ENCODE measurements at regions not wholly inside any gene's neighbourhood (a gene's known extent, or its start where the extent isn't known, plus 50 kb on each side); places are given as distances from the start of the nearest gene placed in this dataset.

DNA sequence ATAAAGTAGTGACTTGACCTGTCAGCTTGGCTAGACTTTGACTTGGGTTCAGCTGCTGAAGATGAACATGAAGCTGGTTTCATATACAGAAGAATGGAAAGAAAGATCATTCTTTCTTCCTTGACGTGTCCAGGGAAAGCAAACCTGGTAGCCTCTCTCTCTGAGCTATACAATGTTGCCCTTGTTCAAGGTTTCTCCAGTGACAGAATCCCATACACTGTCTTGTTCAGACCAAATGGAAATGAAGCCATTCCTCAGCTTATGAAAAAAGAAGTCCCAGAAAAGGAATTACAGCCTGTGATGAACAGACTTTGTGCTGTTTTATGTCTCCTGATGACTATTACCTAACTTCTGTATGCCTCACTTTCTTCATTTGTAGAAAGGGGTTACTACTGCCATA is 349.8 kb upstream of the KLF4 start:
- Histone ChIP-seq H3K36me3 (ENCODE audit: control insufficient read depth in 4 of 4, insufficient read depth in 3 of 4, low read depth in 1 of 4, low read length in 3 of 4) (no peaks in the 10 kb centered on the region), H3K9ac (ENCODE audit: low read depth in 1 of 2, low read length in 2 of 2) (no peak overlapping the region), H3K4me3 (ENCODE audit: low read depth in 1 of 3, low read length in 3 of 3) (no peak overlapping the region), H3K27ac (ENCODE audit: low read depth in 1 of 2, low read length in 2 of 2) (no peak overlapping the region), H3K27me3 (ENCODE audit: control insufficient read depth in 4 of 4, insufficient read depth in 4 of 4, low read length in 3 of 4) (no peaks in the 10 kb centered on the region), H3K4me1 (ENCODE audit: control insufficient read depth in 4 of 4, insufficient read depth in 4 of 4, low read length in 3 of 4) (no peaks in the 10 kb centered on the region), H3K9me3 (ENCODE audit: control insufficient read depth in 4 of 4, low read length in 3 of 4) (no peaks in the 10 kb centered on the region)
- WGBS: 87% methylated on average over 1 of the region's 1 CpG
- no peak for DNase-seq (ENCODE audit: low spot score)
- TF ChIP-seq, protein P1, sequence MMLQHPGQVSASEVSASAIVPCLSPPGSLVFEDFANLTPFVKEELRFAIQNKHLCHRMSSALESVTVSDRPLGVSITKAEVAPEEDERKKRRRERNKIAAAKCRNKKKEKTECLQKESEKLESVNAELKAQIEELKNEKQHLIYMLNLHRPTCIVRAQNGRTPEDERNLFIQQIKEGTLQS (IDR thresholded peaks at IDR 0.05): no peak
- TF ChIP-seq, protein P2, sequence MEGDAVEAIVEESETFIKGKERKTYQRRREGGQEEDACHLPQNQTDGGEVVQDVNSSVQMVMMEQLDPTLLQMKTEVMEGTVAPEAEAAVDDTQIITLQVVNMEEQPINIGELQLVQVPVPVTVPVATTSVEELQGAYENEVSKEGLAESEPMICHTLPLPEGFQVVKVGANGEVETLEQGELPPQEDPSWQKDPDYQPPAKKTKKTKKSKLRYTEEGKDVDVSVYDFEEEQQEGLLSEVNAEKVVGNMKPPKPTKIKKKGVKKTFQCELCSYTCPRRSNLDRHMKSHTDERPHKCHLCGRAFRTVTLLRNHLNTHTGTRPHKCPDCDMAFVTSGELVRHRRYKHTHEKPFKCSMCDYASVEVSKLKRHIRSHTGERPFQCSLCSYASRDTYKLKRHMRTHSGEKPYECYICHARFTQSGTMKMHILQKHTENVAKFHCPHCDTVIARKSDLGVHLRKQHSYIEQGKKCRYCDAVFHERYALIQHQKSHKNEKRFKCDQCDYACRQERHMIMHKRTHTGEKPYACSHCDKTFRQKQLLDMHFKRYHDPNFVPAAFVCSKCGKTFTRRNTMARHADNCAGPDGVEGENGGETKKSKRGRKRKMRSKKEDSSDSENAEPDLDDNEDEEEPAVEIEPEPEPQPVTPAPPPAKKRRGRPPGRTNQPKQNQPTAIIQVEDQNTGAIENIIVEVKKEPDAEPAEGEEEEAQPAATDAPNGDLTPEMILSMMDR (IDR thresholded peaks at IDR 0.05; ENCODE audit: low read depth, low read length, missing input control): no peak
- TF ChIP-seq, protein P3, sequence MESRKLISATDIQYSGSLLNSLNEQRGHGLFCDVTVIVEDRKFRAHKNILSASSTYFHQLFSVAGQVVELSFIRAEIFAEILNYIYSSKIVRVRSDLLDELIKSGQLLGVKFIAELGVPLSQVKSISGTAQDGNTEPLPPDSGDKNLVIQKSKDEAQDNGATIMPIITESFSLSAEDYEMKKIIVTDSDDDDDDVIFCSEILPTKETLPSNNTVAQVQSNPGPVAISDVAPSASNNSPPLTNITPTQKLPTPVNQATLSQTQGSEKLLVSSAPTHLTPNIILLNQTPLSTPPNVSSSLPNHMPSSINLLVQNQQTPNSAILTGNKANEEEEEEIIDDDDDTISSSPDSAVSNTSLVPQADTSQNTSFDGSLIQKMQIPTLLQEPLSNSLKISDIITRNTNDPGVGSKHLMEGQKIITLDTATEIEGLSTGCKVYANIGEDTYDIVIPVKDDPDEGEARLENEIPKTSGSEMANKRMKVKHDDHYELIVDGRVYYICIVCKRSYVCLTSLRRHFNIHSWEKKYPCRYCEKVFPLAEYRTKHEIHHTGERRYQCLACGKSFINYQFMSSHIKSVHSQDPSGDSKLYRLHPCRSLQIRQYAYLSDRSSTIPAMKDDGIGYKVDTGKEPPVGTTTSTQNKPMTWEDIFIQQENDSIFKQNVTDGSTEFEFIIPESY (IDR thresholded peaks at IDR 0.05): no peak
- no peak for TF ChIP-seq YY1 (IDR thresholded peaks at IDR 0.05)
- TF ChIP-seq FOXA1 (IDR thresholded peaks at IDR 0.05): no peak
- no peak for TF ChIP-seq SP1 (IDR thresholded peaks at IDR 0.05)
- no peak for TF ChIP-seq JUND (IDR thresholded peaks at IDR 0.05)

DNA sequence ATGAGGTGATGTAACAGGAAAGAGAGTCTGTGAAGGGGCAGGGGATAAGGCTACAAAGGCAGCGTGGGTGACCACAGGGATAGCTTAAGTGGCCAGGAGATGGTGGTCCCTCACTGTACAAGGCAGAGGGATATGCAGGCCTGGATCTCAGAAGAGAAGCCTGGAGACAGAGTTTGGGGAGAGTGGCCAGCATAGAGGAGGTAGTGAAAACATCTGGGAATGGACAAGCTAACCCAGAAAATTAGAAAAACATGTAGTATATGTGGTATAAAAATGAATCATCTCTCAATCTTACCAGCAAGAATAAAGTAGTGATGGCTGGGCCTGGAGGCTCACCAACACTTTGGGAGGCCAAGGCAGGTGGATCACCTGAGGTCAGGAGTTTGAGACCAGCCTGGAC is 349.2 kb upstream of the KLF4 start:
- Histone ChIP-seq H3K4me3 (ENCODE audit: low read depth in 1 of 3, low read length in 3 of 3) (no peak overlapping the region), H3K27me3 (ENCODE audit: control insufficient read depth in 4 of 4, insufficient read depth in 4 of 4, low read length in 3 of 4) (no peaks in the 10 kb centered on the region), H3K27ac (ENCODE audit: low read depth in 1 of 2, low read length in 2 of 2) (no peak overlapping the region), H3K4me1 (ENCODE audit: control insufficient read depth in 4 of 4, insufficient read depth in 4 of 4, low read length in 3 of 4) (no peaks in the 10 kb centered on the region), H3K36me3 (ENCODE audit: control insufficient read depth in 4 of 4, insufficient read depth in 3 of 4, low read depth in 1 of 4, low read length in 3 of 4) (no peaks in the 10 kb centered on the region), H3K9me3 (ENCODE audit: control insufficient read depth in 4 of 4, low read length in 3 of 4) (no peaks in the 10 kb centered on the region), H3K9ac (ENCODE audit: low read depth in 1 of 2, low read length in 2 of 2) (no peak overlapping the region)
- TF ChIP-seq GABPA (IDR thresholded peaks at IDR 0.05 in 1 of 2, conservative IDR thresholded peaks at IDR 0.05 in 1 of 2) (no peak), RXRA (IDR thresholded peaks at IDR 0.05) (no peak), FOXA1 (IDR thresholded peaks at IDR 0.05) (no peak), TAF1 (conservative IDR thresholded peaks at IDR 0.05) (no peak), NR2F2 (IDR thresholded peaks at IDR 0.05) (no peak), HNF4A (conservative IDR thresholded peaks at IDR 0.05) (no peak), JUND (IDR thresholded peaks at IDR 0.05) (no peak), YY1 (IDR thresholded peaks at IDR 0.05) (no peak), RAD21 (IDR thresholded peaks at IDR 0.05) (no peak), FOXA2 (IDR thresholded peaks at IDR 0.05) (no peak), SP1 (IDR thresholded peaks at IDR 0.05) (no peak), HNF4G (IDR thresholded peaks at IDR 0.05) (no peak), EGR1 (IDR thresholded peaks at IDR 0.05; ENCODE audit: low read depth in 2 of 2) (no peak)
- TF ChIP-seq, protein P2 (IDR thresholded peaks at IDR 0.05; ENCODE audit: low read depth, low read length, missing input control): no peak
- TF ChIP-seq, protein P4, sequence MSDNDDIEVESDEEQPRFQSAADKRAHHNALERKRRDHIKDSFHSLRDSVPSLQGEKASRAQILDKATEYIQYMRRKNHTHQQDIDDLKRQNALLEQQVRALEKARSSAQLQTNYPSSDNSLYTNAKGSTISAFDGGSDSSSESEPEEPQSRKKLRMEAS (IDR thresholded peaks at IDR 0.05): no peak
- TF ChIP-seq, protein P1 (IDR thresholded peaks at IDR 0.05): no peak
- TF ChIP-seq, protein P3 (IDR thresholded peaks at IDR 0.05): no peak
- TF ChIP-seq, protein P5, sequence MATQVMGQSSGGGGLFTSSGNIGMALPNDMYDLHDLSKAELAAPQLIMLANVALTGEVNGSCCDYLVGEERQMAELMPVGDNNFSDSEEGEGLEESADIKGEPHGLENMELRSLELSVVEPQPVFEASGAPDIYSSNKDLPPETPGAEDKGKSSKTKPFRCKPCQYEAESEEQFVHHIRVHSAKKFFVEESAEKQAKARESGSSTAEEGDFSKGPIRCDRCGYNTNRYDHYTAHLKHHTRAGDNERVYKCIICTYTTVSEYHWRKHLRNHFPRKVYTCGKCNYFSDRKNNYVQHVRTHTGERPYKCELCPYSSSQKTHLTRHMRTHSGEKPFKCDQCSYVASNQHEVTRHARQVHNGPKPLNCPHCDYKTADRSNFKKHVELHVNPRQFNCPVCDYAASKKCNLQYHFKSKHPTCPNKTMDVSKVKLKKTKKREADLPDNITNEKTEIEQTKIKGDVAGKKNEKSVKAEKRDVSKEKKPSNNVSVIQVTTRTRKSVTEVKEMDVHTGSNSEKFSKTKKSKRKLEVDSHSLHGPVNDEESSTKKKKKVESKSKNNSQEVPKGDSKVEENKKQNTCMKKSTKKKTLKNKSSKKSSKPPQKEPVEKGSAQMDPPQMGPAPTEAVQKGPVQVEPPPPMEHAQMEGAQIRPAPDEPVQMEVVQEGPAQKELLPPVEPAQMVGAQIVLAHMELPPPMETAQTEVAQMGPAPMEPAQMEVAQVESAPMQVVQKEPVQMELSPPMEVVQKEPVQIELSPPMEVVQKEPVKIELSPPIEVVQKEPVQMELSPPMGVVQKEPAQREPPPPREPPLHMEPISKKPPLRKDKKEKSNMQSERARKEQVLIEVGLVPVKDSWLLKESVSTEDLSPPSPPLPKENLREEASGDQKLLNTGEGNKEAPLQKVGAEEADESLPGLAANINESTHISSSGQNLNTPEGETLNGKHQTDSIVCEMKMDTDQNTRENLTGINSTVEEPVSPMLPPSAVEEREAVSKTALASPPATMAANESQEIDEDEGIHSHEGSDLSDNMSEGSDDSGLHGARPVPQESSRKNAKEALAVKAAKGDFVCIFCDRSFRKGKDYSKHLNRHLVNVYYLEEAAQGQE (IDR thresholded peaks at IDR 0.05): no peak
- WGBS: 94% methylated on average over 1 of the region's 1 CpG
- DNase-seq (ENCODE audit: low spot score): no peak
